HUES64 (cell line): ENCODE measurements at regions not wholly inside any gene's neighbourhood (a gene's known extent, or its start where the extent isn't known, plus 50 kb on each side); places are given as distances from the start of the nearest gene placed in this dataset.

Source experiments
- H3K27ac ChIP-seq: 2 replicates; pipeline ENCODE4 v1.7.0; 2013; ENCODE audit warnings: low read depth, low read length, inconsistent platforms
- H3K27me3 ChIP-seq: 2 replicates; pipeline ENCODE4 v1.6.1; 2013; ENCODE audit warnings: mild to moderate bottlenecking, low read length; ENCODE audit not compliant: insufficient read depth
- H3K36me3 ChIP-seq: 2 replicates; pipeline ENCODE4 v1.6.1; 2013; ENCODE audit warnings: mild to moderate bottlenecking, low read length; ENCODE audit not compliant: insufficient read depth
- H3K4me1 ChIP-seq: 2 replicates; pipeline ENCODE4 v1.6.1; 2013; ENCODE audit warnings: mild to moderate bottlenecking, low read length, moderate library complexity; ENCODE audit not compliant: insufficient read depth
- H3K4me3 ChIP-seq: 2 replicates; pipeline ENCODE4 v1.5.1; 2013; ENCODE audit warnings: mild to moderate bottlenecking, low read length, moderate library complexity
- H3K9ac ChIP-seq: 2 replicates; pipeline ENCODE4 v1.6.1; 2013; ENCODE audit warnings: mild to moderate bottlenecking, low read depth, low read length
- H3K9me3 ChIP-seq: 2 replicates; pipeline ENCODE4 v1.6.1; 2013; ENCODE audit warnings: low read depth, low read length; ENCODE audit not compliant: insufficient read depth
- WGBS: fragments of 150-250, 120-280 bp; methylation state at CpG from one replicate; pipeline ENCODE4 v1.1.7; 2013; ENCODE audit warnings: missing lambda C conversion rate; 5-methylcytosine and 5-hydroxymethylcytosine counted together

DNA sequence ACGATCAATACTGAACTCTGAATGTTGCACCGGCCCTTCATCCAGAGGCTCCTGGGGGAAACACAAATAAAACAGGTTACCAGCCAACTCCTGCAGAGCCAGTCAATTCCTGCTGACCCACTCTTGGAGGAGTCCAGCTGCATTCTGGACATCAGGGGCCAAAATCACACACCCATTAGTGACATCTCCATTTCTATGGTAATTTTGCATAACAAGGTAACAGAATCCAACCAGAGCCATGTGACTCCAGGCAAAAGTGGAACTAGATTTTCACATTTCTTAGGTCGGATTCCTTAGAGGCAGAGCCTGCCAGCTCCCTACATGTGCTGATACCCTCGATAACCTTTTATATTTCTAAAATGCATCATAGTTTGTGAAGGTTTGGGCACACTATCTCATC, 119.2 kb upstream of the CTNNB1 start:
- Histone ChIP-seq H3K9me3 (no peaks in the 10 kb centered on the region), H3K27me3 (no peaks in the 10 kb centered on the region)
- 72% methylated on average over 4 of the region's 4 CpGs for WGBS

GRCh38 chr3:41088882-41089281, 110.4 kb upstream of the CTNNB1 start:
- Histone ChIP-seq H3K27ac (no peak overlapping the region), H3K9ac (no peak overlapping the region), H3K4me1 (no peaks in the 10 kb centered on the region), H3K9me3 (no peaks in the 10 kb centered on the region), H3K4me3 (no peak overlapping the region), H3K36me3 (no peaks in the 10 kb centered on the region), H3K27me3 (no peaks in the 10 kb centered on the region)
- WGBS = 83% methylated on average over 1 of the region's 1 CpG

More for the DNA sequence above, 119.2 kb upstream of the CTNNB1 start:
- Histone ChIP-seq H3K27ac (no peak overlapping the region), H3K36me3 (no peaks in the 10 kb centered on the region), H3K4me3 (no peak overlapping the region), H3K4me1 (peaks cover 7% of the 10 kb centered on the region), H3K9ac (no peak overlapping the region)

- H3K27ac ChIP-seq = no peak overlapping the region
- 92% methylated on average over 1 of the region's 1 CpG for WGBS
- no peaks in the 10 kb centered on the region for H3K4me1 ChIP-seq
Observed at GRCh38 chr3:41089566-41089965, 109.7 kb upstream of the CTNNB1 start.

DNA sequence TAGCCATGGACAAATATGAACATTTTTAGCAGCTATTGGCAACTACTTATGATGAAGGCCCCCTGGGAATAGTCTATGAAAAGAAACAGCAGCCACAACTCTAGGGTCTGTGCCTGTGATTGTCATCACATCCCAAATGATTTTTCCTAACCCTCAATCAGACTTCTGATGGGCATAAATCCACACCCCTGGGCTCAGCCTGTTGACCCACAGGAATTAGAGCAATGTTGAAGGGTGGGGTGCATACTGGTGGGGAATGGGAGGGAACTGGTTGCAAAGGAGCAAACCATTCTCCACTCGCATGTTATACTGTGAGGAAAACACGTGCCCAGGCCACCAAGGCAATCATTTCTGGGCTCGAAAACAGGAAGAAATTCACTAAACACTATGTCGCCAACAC, 106.5 kb upstream of the CTNNB1 start:
- WGBS = 92% methylated on average over 4 of the region's 4 CpGs
- Histone ChIP-seq H3K4me1 (no peaks in the 10 kb centered on the region), H3K4me3 (no peak overlapping the region), H3K27me3 (no peaks in the 10 kb centered on the region), H3K36me3 (no peaks in the 10 kb centered on the region), H3K27ac (no peak overlapping the region), H3K9ac (no peak overlapping the region), H3K9me3 (no peaks in the 10 kb centered on the region)

More at GRCh38 chr3:41089566-41089965, 109.7 kb upstream of the CTNNB1 start:
- Histone ChIP-seq H3K9ac (no peak overlapping the region), H3K9me3 (no peaks in the 10 kb centered on the region), H3K4me3 (no peak overlapping the region), H3K27me3 (no peaks in the 10 kb centered on the region), H3K36me3 (no peaks in the 10 kb centered on the region)

DNA sequence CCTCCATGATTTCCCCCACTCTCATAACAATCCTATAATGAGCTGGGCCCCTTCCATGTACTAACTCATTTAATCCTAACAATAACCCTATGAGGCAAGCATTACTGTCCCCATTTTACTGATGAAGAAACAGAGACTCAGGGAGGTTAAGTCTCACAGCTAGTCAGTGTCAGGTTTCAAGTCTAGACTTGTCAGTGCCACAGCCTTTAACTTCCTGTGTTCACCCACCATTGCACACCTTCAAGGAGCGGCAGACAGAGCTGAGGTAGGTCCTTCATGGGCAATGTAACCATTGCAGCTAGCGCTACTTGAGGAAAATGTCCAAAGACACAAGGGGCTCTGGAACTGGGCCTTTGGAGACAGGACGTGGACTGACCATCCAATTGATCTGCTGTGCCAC, 105.8 kb upstream of the CTNNB1 start:
- Histone ChIP-seq H3K9ac (no peak overlapping the region), H3K36me3 (no peaks in the 10 kb centered on the region), H3K9me3 (no peaks in the 10 kb centered on the region), H3K4me3 (no peak overlapping the region), H3K4me1 (no peaks in the 10 kb centered on the region), H3K27ac (no peak overlapping the region), H3K27me3 (no peaks in the 10 kb centered on the region)
- whole genome bisulfite sequencing = 94% methylated on average over 3 of the region's 3 CpGs

GRCh38 chr3:41094351-41094750, 105.0 kb upstream of the CTNNB1 start:
- Histone ChIP-seq H3K9me3 (no peaks in the 10 kb centered on the region), H3K4me1 (no peaks in the 10 kb centered on the region), H3K4me3 (no peak overlapping the region), H3K27me3 (no peaks in the 10 kb centered on the region), H3K36me3 (no peaks in the 10 kb centered on the region), H3K27ac (no peak overlapping the region), H3K9ac (no peak overlapping the region)
- WGBS = 88% methylated on average over 4 of the region's 4 CpGs

DNA sequence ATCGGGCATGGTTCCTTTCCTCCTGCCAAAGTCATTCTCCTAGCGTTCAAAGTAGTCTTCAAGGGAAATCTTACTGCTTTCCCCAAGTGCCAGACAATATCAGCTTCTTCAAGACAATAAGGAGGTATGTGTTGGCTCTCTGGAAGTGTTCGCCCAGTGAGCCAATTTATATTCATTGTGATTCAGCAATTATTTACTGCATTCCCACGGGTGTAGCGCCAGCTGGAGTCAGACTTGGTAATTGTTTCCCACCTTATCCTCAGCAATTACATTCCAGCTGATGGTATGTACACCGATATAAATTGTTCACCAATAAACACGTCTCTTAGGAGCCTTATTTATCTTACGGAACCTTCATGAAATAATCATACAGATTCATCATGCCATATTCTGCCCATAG, 103.6 kb upstream of the CTNNB1 start:
- H3K4me3 ChIP-seq = no peak overlapping the region
- H3K36me3 ChIP-seq = no peaks in the 10 kb centered on the region
- H3K4me1 ChIP-seq = no peaks in the 10 kb centered on the region
- no peak overlapping the region for H3K9ac ChIP-seq
- H3K27me3 ChIP-seq = no peaks in the 10 kb centered on the region
- no peaks in the 10 kb centered on the region for H3K9me3 ChIP-seq
- WGBS = 89% methylated on average over 8 of the region's 8 CpGs
- no peak overlapping the region for H3K27ac ChIP-seq

DNA sequence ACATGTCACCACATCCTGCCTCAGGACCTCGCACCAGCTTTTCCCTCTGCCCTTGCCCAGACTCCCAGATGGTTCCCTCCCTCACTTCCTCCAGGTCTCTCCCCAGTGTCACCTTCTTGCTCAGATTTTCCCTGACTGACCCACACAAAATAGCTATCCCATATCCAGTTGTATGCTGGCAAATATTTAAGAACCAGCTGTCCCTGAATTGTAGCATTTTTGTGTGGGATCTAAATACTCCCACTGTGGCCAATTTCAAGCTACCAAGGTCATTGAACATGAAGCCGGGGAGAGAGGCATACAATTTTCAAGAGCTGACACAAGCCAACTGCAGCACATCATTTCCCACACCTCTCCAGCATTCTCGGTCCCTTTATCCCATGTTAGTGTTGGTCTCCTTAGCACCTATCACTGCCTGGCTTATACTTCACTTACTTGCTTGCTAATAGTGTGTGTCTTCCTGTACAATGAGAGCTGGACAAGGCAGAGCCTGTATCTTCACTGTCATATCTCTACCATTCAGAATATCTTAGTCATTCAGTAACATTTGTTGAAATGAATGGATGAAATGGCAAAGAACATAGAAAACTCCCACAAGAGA, 101.3 kb upstream of the CTNNB1 start:
- Histone ChIP-seq H3K4me1 (peaks cover 10% of the 10 kb centered on the region; the same call in 1 of the 2 replicates), H3K27ac (no peak overlapping the region), H3K9me3 (no peaks in the 10 kb centered on the region), H3K9ac (no peak overlapping the region), H3K4me3 (no peak overlapping the region), H3K36me3 (no peaks in the 10 kb centered on the region), H3K27me3 (no peaks in the 10 kb centered on the region)
- WGBS = 91% methylated on average over 3 of the region's 3 CpGs

DNA sequence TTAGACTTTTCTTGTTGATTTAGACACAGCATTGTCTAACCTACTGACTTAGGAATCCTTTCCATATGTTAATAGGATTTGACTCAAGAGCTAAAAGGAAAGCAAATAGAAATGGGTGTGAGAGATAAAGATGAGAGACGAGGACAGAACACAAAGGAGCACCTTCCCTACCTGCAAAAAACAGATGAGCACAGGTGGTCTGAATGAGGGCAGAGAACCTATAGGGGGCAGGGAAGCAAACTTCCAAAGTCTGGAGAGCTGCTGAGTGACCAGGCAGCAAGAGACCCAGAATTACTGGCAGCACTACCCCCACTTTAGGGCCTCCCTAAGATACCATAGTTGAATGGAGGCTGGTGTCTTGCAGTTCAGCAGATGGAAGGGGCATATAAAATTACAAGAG, 98.1 kb upstream of the CTNNB1 start:
- Histone ChIP-seq H3K4me1 (peaks cover 10% of the 10 kb centered on the region; the same call in 1 of the 2 replicates), H3K9ac (no peak overlapping the region), H3K36me3 (no peaks in the 10 kb centered on the region), H3K4me3 (no peak overlapping the region), H3K27ac (no peak overlapping the region), H3K27me3 (no peaks in the 10 kb centered on the region), H3K9me3 (no peaks in the 10 kb centered on the region)
- 50% methylated on average over 1 of the region's 1 CpG for WGBS

DNA sequence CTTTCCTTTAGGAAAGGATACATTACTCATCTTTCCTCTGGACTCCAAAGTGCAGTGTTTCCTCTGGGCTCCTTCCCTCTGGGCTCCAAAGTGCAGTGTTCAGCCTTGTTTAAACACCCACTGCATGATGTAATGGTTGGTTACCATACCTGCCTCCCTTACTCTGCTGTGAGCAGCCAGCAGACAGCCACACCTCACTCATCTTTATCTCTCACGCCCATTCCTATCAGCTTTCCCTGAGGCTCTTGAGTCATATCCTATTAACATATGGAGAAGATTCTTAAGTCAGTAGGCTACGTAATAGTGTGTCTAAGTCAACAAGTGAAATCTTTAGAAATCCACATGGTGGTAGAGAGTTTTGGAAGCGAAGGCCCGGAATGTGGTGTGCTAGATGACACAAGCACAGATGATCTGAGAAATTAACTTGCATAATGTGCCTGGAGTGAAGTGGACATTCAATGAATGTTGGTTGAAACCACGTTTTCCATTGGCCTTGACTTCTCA, 97.2 kb upstream of the CTNNB1 start:
- Histone ChIP-seq H3K9me3 (no peaks in the 10 kb centered on the region), H3K27me3 (no peaks in the 10 kb centered on the region), H3K36me3 (no peaks in the 10 kb centered on the region), H3K4me3 (no peak overlapping the region), H3K27ac (no peak overlapping the region), H3K4me1 (peaks cover 10% of the 10 kb centered on the region; the same call in 1 of the 2 replicates), H3K9ac (no peak overlapping the region)
- 90% methylated on average over 5 of the region's 5 CpGs for WGBS

GRCh38 chr3:41102750-41103149, 96.6 kb upstream of the CTNNB1 start:
- H3K27me3 ChIP-seq = no peaks in the 10 kb centered on the region
- no peak overlapping the region for H3K9ac ChIP-seq
- WGBS = 90% methylated on average over 3 of the region's 3 CpGs
- no peaks in the 10 kb centered on the region for H3K9me3 ChIP-seq
- no peaks in the 10 kb centered on the region for H3K36me3 ChIP-seq
- peaks cover 10% of the 10 kb centered on the region; the same call in 1 of the 2 replicates for H3K4me1 ChIP-seq
- no peak overlapping the region for H3K4me3 ChIP-seq
- no peak overlapping the region for H3K27ac ChIP-seq

DNA sequence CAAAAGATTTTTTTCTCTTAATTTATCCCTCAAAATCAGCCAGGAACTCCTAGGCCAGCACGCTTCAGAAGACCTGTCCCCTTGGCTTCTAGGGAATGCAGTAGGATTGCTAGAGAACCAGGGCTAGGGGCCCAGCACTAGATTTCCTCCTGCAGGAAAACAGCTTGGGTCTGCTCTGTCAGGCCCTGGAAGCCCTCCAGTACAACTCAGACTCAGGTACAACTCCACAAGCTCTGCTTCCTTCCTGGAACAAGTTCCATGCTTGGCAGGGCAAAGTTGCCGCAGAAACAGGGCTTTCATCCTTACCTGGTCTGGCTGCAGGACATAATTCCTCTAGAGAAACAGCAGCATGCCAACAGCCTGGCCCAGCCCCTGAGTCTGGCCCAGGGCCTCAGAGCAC, 96.1 kb upstream of the CTNNB1 start:
- no peak overlapping the region for H3K27ac ChIP-seq
- 92% methylated on average over 2 of the region's 2 CpGs for WGBS
- no peaks in the 10 kb centered on the region for H3K27me3 ChIP-seq
- H3K4me1 ChIP-seq = peaks cover 10% of the 10 kb centered on the region; the same call in 1 of the 2 replicates
- H3K9me3 ChIP-seq = no peaks in the 10 kb centered on the region
- no peaks in the 10 kb centered on the region for H3K36me3 ChIP-seq
- no peak overlapping the region for H3K4me3 ChIP-seq
- no peak overlapping the region for H3K9ac ChIP-seq
